GM21526 (cell line): ENCODE measurements at regions not wholly inside any gene's neighbourhood (a gene's known extent, or its start where the extent isn't known, plus 50 kb on each side); places are given as distances from the start of the nearest gene placed in this dataset.
"Not testable (repeated sequence)": the region's sequence is repeated elsewhere in the genome, so short reads cannot be mapped to it uniquely, and the experiment has no call there.

Experiments used
- ATAC-seq: cut with Tn5 transposase; IDR thresholded peaks from one replicate; pipeline ENCODE4 v1.9.1; 2021; ENCODE audit warnings: moderate library complexity; ENCODE audit not compliant: unreplicated experiment, low FRiP score

GRCh38 chr20:5662769-5663168 is 52.0 kb upstream of the GPCPD1 start:
- no peak for ATAC-seq

GRCh38 chr20:5660756-5661155 is 50.0 kb upstream of the GPCPD1 start:
- not testable (repeated sequence) for ATAC-seq
